ENCODE measurements at regions not wholly inside any gene's neighbourhood (a gene's known extent, or its start where the extent isn't known, plus 50 kb on each side); places are given as distances from the start of the nearest gene placed in this dataset.

GRCh38 chr9:99411479-99412115 is 189.5 kb downstream of the SEC61B start:
- WGBS, 5 donors = 60 to 82% (median 76%) methylated on average over 8 of the region's 8 CpGs

GRCh38 chr9:99412606-99413005 is 190.5 kb downstream of the SEC61B start:
- Histone ChIP-seq H3K27ac (no peak overlapping the region), H3K36me3 (no peaks in the 10 kb centered on the region), H3K4me3 (no peak overlapping the region), H3K27me3 (no peaks in the 10 kb centered on the region), H3K4me1 (no peaks in the 10 kb centered on the region), H3K9me3 (peaks cover 0 to 10% (median 3%) of the 10 kb centered on the region in 4 donors)
- no peak for DNase-seq
- intact Hi-C loops (cut with DNase I; ENCODE audit: low total_unique reads) = no loop called here
- TF ChIP-seq EP300 (IDR thresholded peaks at IDR 0.05) (no peak), POLR2AphosphoS5 (IDR thresholded peaks at IDR 0.05) (no peak), POLR2A (IDR thresholded peaks at IDR 0.05) (no peak), CTCF (IDR thresholded peaks at IDR 0.05) (no peak)

More at GRCh38 chr9:99411479-99412115, 189.5 kb downstream of the SEC61B start:
- peak in 1 of 2 donors; percentile 73 for DNase-seq
- H3K27me3 ChIP-seq = no peaks in the 10 kb centered on the region
- peaks cover 0 to 10% (median 3%) of the 10 kb centered on the region in 4 donors for H3K9me3 ChIP-seq
- intact Hi-C loops (cut with DNase I; ENCODE audit: low total_unique reads) = no loop called here
- TF ChIP-seq POLR2AphosphoS5 (IDR thresholded peaks at IDR 0.05) (no peak), POLR2A (IDR thresholded peaks at IDR 0.05) (no peak), EP300 (IDR thresholded peaks at IDR 0.05) (no peak), CTCF (IDR thresholded peaks at IDR 0.05) (no peak)
- no peak overlapping the region for H3K4me3 ChIP-seq
- H3K36me3 ChIP-seq = no peaks in the 10 kb centered on the region
- H3K27ac ChIP-seq = no peak overlapping the region
- no peaks in the 10 kb centered on the region for H3K4me1 ChIP-seq

- intact Hi-C loops (cut with DNase I; ENCODE audit: low total_unique reads) = no loop called here
- no peaks in the 10 kb centered on the region for H3K4me1 ChIP-seq
- no peak overlapping the region for H3K27ac ChIP-seq
- WGBS, 5 donors = 76 to 84% (median 79%) methylated on average over 1 of the region's 1 CpG
- no peak for DNase-seq
- no peak overlapping the region for H3K4me3 ChIP-seq
- TF ChIP-seq POLR2A (IDR thresholded peaks at IDR 0.05) = no peak
- H3K27me3 ChIP-seq = no peaks in the 10 kb centered on the region
- peaks cover 0 to 10% (median 3%) of the 10 kb centered on the region in 4 donors for H3K9me3 ChIP-seq
- H3K36me3 ChIP-seq = no peaks in the 10 kb centered on the region
These were observed 192.2 kb downstream of the SEC61B start for GRCh38 chr9:99414321-99414720.

- DNase-seq = no peak
- Histone ChIP-seq H3K36me3 (no peaks in the 10 kb centered on the region), H3K4me1 (no peaks in the 10 kb centered on the region), H3K27ac (no peak overlapping the region), H3K27me3 (no peaks in the 10 kb centered on the region), H3K9me3 (peaks cover 0 to 10% (median 3%) of the 10 kb centered on the region in 4 donors), H3K4me3 (no peak overlapping the region)
- TF ChIP-seq CTCF (IDR thresholded peaks at IDR 0.05) (no peak), EP300 (IDR thresholded peaks at IDR 0.05) (no peak), POLR2AphosphoS5 (IDR thresholded peaks at IDR 0.05) (no peak), POLR2A (IDR thresholded peaks at IDR 0.05) (no peak)
- intact Hi-C loops (cut with DNase I; ENCODE audit: low total_unique reads) = no loop called here
- 75 to 85% (median 78%) methylated on average over 4 of the region's 4 CpGs for WGBS, 5 donors
These were observed 193.5 kb downstream of the SEC61B start for GRCh38 chr9:99415606-99416005.

GRCh38 chr9:99416007-99416406 is 193.9 kb downstream of the SEC61B start:
- no peak overlapping the region for H3K27ac ChIP-seq
- H3K36me3 ChIP-seq = no peaks in the 10 kb centered on the region
- TF ChIP-seq POLR2A (IDR thresholded peaks at IDR 0.05) (no peak), POLR2AphosphoS5 (IDR thresholded peaks at IDR 0.05) (no peak), EP300 (IDR thresholded peaks at IDR 0.05) (no peak), CTCF (IDR thresholded peaks at IDR 0.05) (no peak)
- no peak for DNase-seq
- intact Hi-C loops (cut with DNase I; ENCODE audit: low total_unique reads) = no loop called here
- 23 to 64% (median 45%) methylated on average over 2 of the region's 2 CpGs for WGBS, 5 donors
- no peaks in the 10 kb centered on the region for H3K4me1 ChIP-seq
- no peak overlapping the region for H3K4me3 ChIP-seq
- H3K27me3 ChIP-seq = no peaks in the 10 kb centered on the region
- peaks cover 0 to 9% (median 3%) of the 10 kb centered on the region in 4 donors for H3K9me3 ChIP-seq
